OCI-LY3 (cell line): ENCODE measurements at regions not wholly inside any gene's neighbourhood (a gene's known extent, or its start where the extent isn't known, plus 50 kb on each side); places are given as distances from the start of the nearest gene placed in this dataset.
A peak's percentile ranks its signal among the peaks of the same experiment; 100 is the strongest.

Source experiments
- H2AFZ ChIP-seq: fragments of 200-600, 300-600 bp; shearing (Covaris generic); 2 replicates; pipeline ENCODE4 v1.6.0; 2014; ENCODE audit warnings: antibody characterized with exemption, low read depth, low read length
- H3K27ac ChIP-seq: fragments of 200-600, 300-600 bp; sonication (generic); 2 replicates; pipeline ENCODE4 v1.5.1; 2014; ENCODE audit warnings: mild to moderate bottlenecking, low read length, moderate library complexity, mixed read lengths
- H3K27me3 ChIP-seq: fragments of 200-600, 300-600 bp; sonication (generic); 2 replicates; pipeline ENCODE4 v1.6.1; 2014; ENCODE audit warnings: low read depth, low read length, mixed read lengths
- H3K36me3 ChIP-seq: fragments of 200-600, 300-600 bp; sonication (generic); replicated peaks from 2 replicates; pipeline ENCODE3; 2014; ENCODE audit warnings: low read depth, low read length, mixed read lengths
- H3K4me1 ChIP-seq: fragments of 300-600, 200-600 bp; sonication (generic); 2 replicates; pipeline ENCODE4 v1.6.1; 2014; ENCODE audit warnings: low read length, mixed read lengths
- H3K4me2 ChIP-seq: fragments of 200-600, 300-600 bp; sonication (generic); 2 replicates; pipeline ENCODE4 v1.6.1; 2014; ENCODE audit warnings: low read length, mixed read lengths
- H3K4me3 ChIP-seq: fragments of 300-600, 200-600 bp; sonication (generic); 2 replicates; pipeline ENCODE4 v1.5.1; 2014; ENCODE audit warnings: antibody characterized with exemption, mild to moderate bottlenecking, low read length, moderate library complexity
- H3K79me2 ChIP-seq: fragments of 300-600, 200-600 bp; shearing (Covaris generic); 2 replicates; pipeline ENCODE4 v1.6.1; 2014; ENCODE audit warnings: mild to moderate bottlenecking, low read length, mixed read lengths
- H3K9ac ChIP-seq: fragments of 300-600, 200-600 bp; shearing (Covaris generic); 2 replicates; pipeline ENCODE4 v1.6.0; 2014; ENCODE audit warnings: mild to moderate bottlenecking, low read length, moderate library complexity
- H3K9me3 ChIP-seq: fragments of 200-600, 300-600 bp; shearing (Covaris generic); 2 replicates; pipeline ENCODE4 v1.6.1; 2014; ENCODE audit warnings: low read length, mixed read lengths; ENCODE audit not compliant: insufficient read depth
- H4K20me1 ChIP-seq: fragments of 200-600, 300-600 bp; sonication (generic); 2 replicates; pipeline ENCODE4 v1.6.1; 2016; ENCODE audit warnings: low read length, mixed read lengths; ENCODE audit not compliant: insufficient read depth
- CTCF ChIP-seq: fragments of 200-600, 300-600 bp; sonication (generic); IDR thresholded peaks from 2 replicates; pipeline ENCODE4 v1.5.1; 2014; ENCODE audit warnings: antibody characterized with exemption, low read length, low read depth
- EZH2phosphoT487 ChIP-seq: fragments of 200-600 bp; shearing (Covaris generic); IDR thresholded peaks from 2 replicates; pipeline ENCODE4 v1.6.1; 2018; ENCODE audit warnings: antibody characterized with exemption, mixed run types, low read depth

DNA sequence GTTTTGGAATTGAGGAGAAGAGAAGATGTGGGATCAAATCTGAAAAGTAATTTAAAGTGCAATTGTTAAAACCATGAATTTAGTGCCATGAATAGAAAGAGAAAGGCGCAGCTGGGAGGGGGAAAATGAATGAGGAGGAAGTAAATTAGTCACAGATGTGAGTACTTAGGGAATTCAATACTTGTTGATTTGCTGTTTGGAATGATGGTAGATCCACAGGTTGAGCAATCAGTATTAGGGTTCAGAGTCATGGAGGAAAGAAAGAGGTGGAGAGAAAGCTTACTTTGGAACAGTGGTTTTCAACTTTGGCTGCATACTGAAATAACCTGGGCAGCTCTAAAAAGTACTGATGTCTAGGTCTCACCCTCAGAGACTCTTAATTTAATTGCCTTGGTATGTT is 229.7 kb upstream of the ASCC3 start:
- H3K79me2 ChIP-seq = no peaks in the 10 kb centered on the region
- H2AFZ ChIP-seq = no peak overlapping the region
- H3K4me2 ChIP-seq = no peak overlapping the region
- H3K9ac ChIP-seq = no peak overlapping the region
- H3K27ac ChIP-seq = no peak overlapping the region
- no peaks in the 10 kb centered on the region for H3K4me1 ChIP-seq
- H3K9me3 ChIP-seq = no peaks in the 10 kb centered on the region
- no peaks in the 10 kb centered on the region for H3K27me3 ChIP-seq
- H3K4me3 ChIP-seq = no peak overlapping the region
- no peaks in the 10 kb centered on the region for H4K20me1 ChIP-seq
- H3K36me3 ChIP-seq = no peaks in the 10 kb centered on the region
- TF ChIP-seq CTCF (no peak), EZH2phosphoT487 (no peak)

- Histone ChIP-seq H3K4me3 (no peak overlapping the region), H3K36me3 (no peaks in the 10 kb centered on the region)
Observed at GRCh38 chr6:101113468-101114260, 232.5 kb upstream of the ASCC3 start.

DNA sequence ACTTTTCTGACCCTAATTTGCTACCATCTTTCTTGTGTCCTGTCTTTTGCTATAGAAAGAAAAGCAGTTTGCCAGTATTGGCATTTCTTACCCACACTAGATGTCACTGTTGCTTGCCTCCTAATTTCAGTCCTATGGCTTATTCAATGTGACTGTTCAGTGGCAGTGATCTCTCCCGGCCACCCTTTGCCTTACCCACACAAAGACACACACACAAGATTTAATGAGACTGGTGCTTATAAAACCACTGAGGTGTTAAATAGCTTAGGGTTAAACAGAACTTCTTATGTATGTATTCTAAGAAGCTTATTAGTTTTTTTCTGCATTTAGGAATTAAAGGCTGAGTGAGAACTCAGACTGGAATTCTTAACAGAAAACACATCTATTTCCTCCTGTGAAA is 233.6 kb upstream of the ASCC3 start:
- Histone ChIP-seq H3K27me3 (no peaks in the 10 kb centered on the region), H3K4me3 (no peak overlapping the region), H3K9me3 (no peaks in the 10 kb centered on the region), H2AFZ (no peak overlapping the region), H3K36me3 (no peaks in the 10 kb centered on the region), H3K79me2 (no peaks in the 10 kb centered on the region), H3K27ac (no peak overlapping the region), H3K4me2 (0 out of 2 replicates have a peak overlapping the region, but pooled peaks have one; percentile 14), H3K4me1 (no peaks in the 10 kb centered on the region), H4K20me1 (no peaks in the 10 kb centered on the region), H3K9ac (no peak overlapping the region)
- no peak for TF ChIP-seq EZH2phosphoT487
- TF ChIP-seq CTCF = peak; percentile 59

More at GRCh38 chr6:101113468-101114260, 232.5 kb upstream of the ASCC3 start:
- H3K4me1 ChIP-seq = no peaks in the 10 kb centered on the region
- H4K20me1 ChIP-seq = no peaks in the 10 kb centered on the region
- H3K27ac ChIP-seq = no peak overlapping the region
- no peak for TF ChIP-seq CTCF
- no peak for TF ChIP-seq EZH2phosphoT487
- no peaks in the 10 kb centered on the region for H3K79me2 ChIP-seq
- no peak overlapping the region for H2AFZ ChIP-seq
- no peaks in the 10 kb centered on the region for H3K9me3 ChIP-seq
- H3K27me3 ChIP-seq = no peaks in the 10 kb centered on the region
- H3K4me2 ChIP-seq = no peak overlapping the region
- H3K9ac ChIP-seq = no peak overlapping the region

- Histone ChIP-seq H2AFZ (no peak overlapping the region), H3K4me2 (no peak overlapping the region), H3K9me3 (no peaks in the 10 kb centered on the region), H4K20me1 (no peaks in the 10 kb centered on the region), H3K27me3 (no peaks in the 10 kb centered on the region), H3K36me3 (no peaks in the 10 kb centered on the region), H3K4me1 (no peaks in the 10 kb centered on the region), H3K27ac (no peak overlapping the region), H3K4me3 (no peak overlapping the region), H3K79me2 (no peaks in the 10 kb centered on the region), H3K9ac (no peak overlapping the region)
- TF ChIP-seq CTCF (no peak), EZH2phosphoT487 (no peak)
Observed at GRCh38 chr6:101116337-101116736, 235.2 kb upstream of the ASCC3 start.
